CD4-positive, alpha-beta T cell (primary cell): ENCODE measurements at regions not wholly inside any gene's neighbourhood (a gene's known extent, or its start where the extent isn't known, plus 50 kb on each side); places are given as distances from the start of the nearest gene placed in this dataset.

ENCODE experiments used
- ATAC-seq: fragments of 200-7000 bp; cut with Tn5 transposase; one replicate; pipeline ENCODE4 v1.10.0; 2022; ENCODE audit warnings: mild to moderate bottlenecking; ENCODE audit not compliant: poor library complexity
- CTCF ChIA-PET: fragments of 350-600 bp; sonication (Branson Sonifier 250); formaldehyde crosslinking; loops from one replicate; lab custom pipeline; 2021; ENCODE audit warnings: antibody characterized with exemption, inconsistent platforms; lab: Charles Lee
- POLR2A ChIA-PET: fragments of 350-600 bp; sonication (Branson Sonifier 250); formaldehyde crosslinking; loops from one replicate; lab custom pipeline; 2021; ENCODE audit warnings: antibody characterized with exemption, inconsistent platforms; lab: Charles Lee
- DNase-seq, 14 experiments: peaks; one replicate each; pipeline ENCODE4 v3.0.0-alpha.2; 2013 to 2020; ENCODE audit warnings: mixed read lengths in 2 of 14
- H3K27ac ChIP-seq, 2 donors: one replicate each; pipeline versions ENCODE4 v1.5.1 to v1.7.0; 2013; ENCODE audit warnings: low read length in 2 of 2, low read depth in 1 of 2, mild to moderate bottlenecking in 1 of 2
- H3K27me3 ChIP-seq, 2 experiments: 1 replicate in 1 of 2; 2 replicates in 1 of 2; pipeline versions ENCODE4 v1.6.1 to v1.7.0; 2013; ENCODE audit warnings: low read length in 2 of 2, control low read depth in 1 of 2, mild to moderate bottlenecking in 1 of 2, moderate library complexity in 1 of 2; ENCODE audit not compliant: insufficient read depth in 2 of 2, control insufficient read depth in 1 of 2
- H3K36me3 ChIP-seq: one replicate; pipeline ENCODE4 v1.6.1; 2013; ENCODE audit warnings: low read length, control low read depth; ENCODE audit not compliant: insufficient read depth
- H3K4me1 ChIP-seq: one replicate; pipeline ENCODE4 v1.6.1; 2013; ENCODE audit warnings: low read length, control low read depth; ENCODE audit not compliant: insufficient read depth
- H3K4me3 ChIP-seq: one replicate; pipeline ENCODE4 v1.5.1; 2013; ENCODE audit warnings: mild to moderate bottlenecking, low read length, moderate library complexity
- H3K9me3 ChIP-seq, 2 experiments: 1 replicate in 1 of 2; 2 replicates in 1 of 2; pipeline versions ENCODE4 v1.6.1 to v1.7.0; 2013; ENCODE audit warnings: low read length in 2 of 2, mild to moderate bottlenecking in 2 of 2, control low read depth in 1 of 2, moderate library complexity in 1 of 2; ENCODE audit not compliant: control insufficient read depth in 1 of 2, insufficient read depth in 1 of 2
- H3K27ac Mint-ChIP-seq: one replicate; pipeline ENCODE4 v1.8.0; 2020; ENCODE audit warnings: mixed read lengths
- H3K27me3 Mint-ChIP-seq: one replicate; pipeline ENCODE4 v1.8.0; 2021; ENCODE audit warnings: mixed read lengths
- H3K36me3 Mint-ChIP-seq: one replicate; pipeline ENCODE4 v1.8.0; 2021; ENCODE audit warnings: low read depth, mixed read lengths
- H3K4me1 Mint-ChIP-seq: one replicate; pipeline ENCODE4 v1.8.0; 2021; ENCODE audit warnings: low read depth, mixed read lengths
- H3K4me3 Mint-ChIP-seq: one replicate; pipeline ENCODE4 v1.8.0; 2020; ENCODE audit warnings: mild to moderate bottlenecking, mixed read lengths
- H3K9me3 Mint-ChIP-seq: one replicate; pipeline ENCODE4 v1.8.0; 2020; ENCODE audit warnings: mixed read lengths
- CTCF ChIP-seq: fragments of 200-600 bp; IDR thresholded peaks from one replicate; pipeline ENCODE4 v1.8.0; 2022; ENCODE audit warnings: antibody characterized with exemption, mild to moderate bottlenecking
- intact Hi-C, 2 experiments: fragments of 100-400 bp; cut with DNase I in 1 of 2; cut with micrococcal nuclease in 1 of 2; formaldehyde crosslinking; loops; one replicate each; pipeline versions ENCODE4 v1.15.1 to v1.9.0; 2023 to 2025; cut with DNase I, micrococcal nuclease

- no peaks in the 10 kb centered on the region for H3K27me3 Mint-ChIP-seq
- Histone ChIP-seq H3K27me3 (no peaks in the 10 kb centered on the region), H3K36me3 (no peaks in the 10 kb centered on the region), H3K9me3 (no peaks in the 10 kb centered on the region), H3K27ac (no peak overlapping the region), H3K4me1 (no peaks in the 10 kb centered on the region), H3K4me3 (no peak overlapping the region)
- no peak for TF ChIP-seq CTCF
- ChIA-PET POLR2A (no interaction called here), CTCF (no interaction called here)
- H3K4me1 Mint-ChIP-seq, result no peaks in the 10 kb centered on the region
- peaks cover 13% of the 10 kb centered on the region for H3K9me3 Mint-ChIP-seq
- intact Hi-C loops, result no loop called here
- DNase-seq (no peak), ATAC-seq (no peak)
- no peak overlapping the region for H3K4me3 Mint-ChIP-seq
- H3K36me3 Mint-ChIP-seq, result no peaks in the 10 kb centered on the region
- H3K27ac Mint-ChIP-seq, result no peak overlapping the region
Measured at GRCh38 chr4:179615704-179616103, 2173.5 kb upstream of the AGA start.

- DNase-seq (no peak), ATAC-seq (no peak)
- intact Hi-C loops, result no loop called here
- Histone ChIP-seq H3K36me3 (no peaks in the 10 kb centered on the region), H3K4me1 (no peaks in the 10 kb centered on the region), H3K27ac (no peak overlapping the region), H3K27me3 (no peaks in the 10 kb centered on the region), H3K9me3 (no peaks in the 10 kb centered on the region), H3K4me3 (no peak overlapping the region)
- no peak overlapping the region for H3K27ac Mint-ChIP-seq
- no peaks in the 10 kb centered on the region for H3K27me3 Mint-ChIP-seq
- H3K4me1 Mint-ChIP-seq, result no peaks in the 10 kb centered on the region
- no peak for TF ChIP-seq CTCF
- no peaks in the 10 kb centered on the region for H3K36me3 Mint-ChIP-seq
- ChIA-PET CTCF (no interaction called here), POLR2A (no interaction called here)
- H3K9me3 Mint-ChIP-seq, result peaks cover 4% of the 10 kb centered on the region
- H3K4me3 Mint-ChIP-seq, result no peak overlapping the region
Measured at GRCh38 chr4:179618966-179619365, 2176.7 kb upstream of the AGA start.

- H3K4me3 ChIP-seq, result no peak overlapping the region
- Mint-ChIP-seq H3K27ac (no peak overlapping the region), H3K4me3 (no peak overlapping the region), H3K36me3 (no peaks in the 10 kb centered on the region), H3K4me1 (no peaks in the 10 kb centered on the region), H3K9me3 (no peaks in the 10 kb centered on the region), H3K27me3 (no peaks in the 10 kb centered on the region)
- H3K36me3 ChIP-seq, result no peaks in the 10 kb centered on the region
- ChIA-PET POLR2A (no interaction called here), CTCF (interaction anchor here (0.6 kb wide), 1 partner anchor 843 kb away, joined by 5 read pairs; no protein-coding TSS in a partner anchor)
- no peak overlapping the region for H3K27ac ChIP-seq
- H3K4me1 ChIP-seq, result no peaks in the 10 kb centered on the region
- peaks cover 0 to 3% of the 10 kb centered on the region in 2 experiments for H3K9me3 ChIP-seq
- TF ChIP-seq CTCF, result no peak
- intact Hi-C loops, result no loop called here
- no peaks in the 10 kb centered on the region for H3K27me3 ChIP-seq
- DNase-seq (no peak), ATAC-seq (no peak)
Measured at GRCh38 chr4:179624768-179625181, 2182.5 kb upstream of the AGA start.
